DMS114 treated with DMSO at 0.1 percent for 48 hours (cell line): ENCODE measurements at regions not wholly inside any gene's neighbourhood (a gene's known extent, or its start where the extent isn't known, plus 50 kb on each side); places are given as distances from the start of the nearest gene placed in this dataset.

Experiments used
- DNase-seq: peaks from one replicate; lab custom pipeline; 2025; ENCODE audit not compliant: unreplicated experiment; lab: John Stamatoyannopoulos, UW

DNA sequence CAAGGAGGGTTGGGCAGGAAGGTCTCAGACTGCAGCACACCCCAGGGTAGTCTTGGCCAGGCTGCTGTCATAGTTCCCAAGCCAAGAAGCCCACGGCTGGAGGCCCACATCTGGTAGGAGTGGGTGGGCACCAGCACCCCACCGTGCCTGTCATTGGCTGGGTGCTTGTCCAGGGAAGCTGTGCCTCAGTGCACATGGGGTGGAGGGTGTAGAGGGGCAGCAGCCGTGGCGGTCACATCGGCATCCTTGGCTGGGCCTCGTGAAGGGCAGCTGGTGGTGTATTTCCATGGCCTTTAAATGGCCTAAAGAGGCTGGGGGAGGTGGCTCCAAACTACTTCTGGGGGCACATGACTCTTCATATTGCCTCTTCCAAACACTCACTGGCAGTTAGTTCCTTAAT, 119.6 kb upstream of the USP24 start:
- DNase-seq, result no peak

GRCh38 chr1:55334160-55334559, 119.0 kb upstream of the USP24 start:
- DNase-seq, result no peak

GRCh38 chr1:55333461-55333860, 118.3 kb upstream of the USP24 start:
- DNase-seq, result no peak

- DNase-seq, result no peak
These were observed 116.2 kb upstream of the USP24 start for GRCh38 chr1:55331351-55331750.

- no peak for DNase-seq
These were observed 114.8 kb upstream of the USP24 start for GRCh38 chr1:55329808-55330432.

DNA sequence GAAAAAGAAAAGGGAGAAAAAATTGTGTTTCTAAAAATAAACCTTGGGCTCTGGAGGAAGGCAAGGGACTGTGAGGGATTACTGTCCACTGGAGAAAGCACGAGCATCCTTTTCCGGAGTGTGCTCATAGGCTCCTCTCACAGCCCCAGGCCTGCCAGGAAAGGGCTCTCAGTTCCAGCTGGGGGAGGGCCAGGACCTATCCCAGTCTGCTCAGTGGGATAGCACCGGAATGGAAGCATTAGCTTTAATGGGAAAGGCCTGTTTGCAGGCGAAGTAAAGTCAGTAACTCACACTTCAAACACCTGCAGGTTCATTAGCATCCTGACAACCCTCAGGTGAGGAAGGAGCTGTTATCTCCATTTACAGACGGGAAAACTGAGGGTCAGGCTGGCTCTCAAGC, 113.9 kb upstream of the USP24 start:
- DNase-seq, result no peak

- DNase-seq, result no peak
These were observed 111.5 kb upstream of the USP24 start for GRCh38 chr1:55326496-55327243.

DNA sequence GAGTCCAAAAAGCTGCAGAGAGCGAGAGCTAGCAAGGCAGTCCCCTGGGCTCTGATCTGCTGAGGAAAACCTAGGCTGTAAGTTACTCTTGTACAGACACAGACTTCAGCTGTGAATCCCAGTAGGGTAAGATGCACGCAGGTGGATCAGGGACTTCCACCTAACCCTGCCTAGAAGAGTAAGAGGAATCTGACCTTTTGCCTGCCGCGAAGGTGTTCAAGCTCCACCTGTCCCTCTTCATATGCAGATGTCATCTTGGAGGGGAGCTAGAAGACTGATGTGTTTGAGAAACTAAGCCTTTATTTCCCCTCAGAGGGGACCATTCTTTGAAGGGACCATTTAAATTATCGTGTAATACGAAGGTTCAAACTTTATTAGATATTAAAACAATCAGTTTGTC, 108.6 kb upstream of the USP24 start:
- DNase-seq, result no peak

DNA sequence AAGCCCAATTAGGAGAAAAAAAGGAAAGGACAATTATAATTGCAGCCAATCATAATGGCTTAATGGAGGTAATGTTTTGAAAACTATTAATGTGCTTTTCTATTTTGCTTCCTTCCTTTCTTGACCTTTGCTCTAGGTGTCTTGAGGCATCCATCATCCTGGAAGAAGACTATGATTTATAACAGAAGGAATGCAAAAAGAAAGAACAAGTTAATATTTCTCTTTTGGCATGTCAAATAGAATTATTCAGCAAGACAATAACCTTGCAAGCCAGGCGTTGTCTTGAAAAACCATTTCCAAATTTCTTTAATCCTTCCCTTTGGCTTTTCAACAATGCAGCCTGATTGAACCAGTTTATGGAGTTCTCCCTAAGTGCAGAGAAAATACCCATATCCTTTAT, 107.7 kb upstream of the USP24 start:
- no peak for DNase-seq

DNA sequence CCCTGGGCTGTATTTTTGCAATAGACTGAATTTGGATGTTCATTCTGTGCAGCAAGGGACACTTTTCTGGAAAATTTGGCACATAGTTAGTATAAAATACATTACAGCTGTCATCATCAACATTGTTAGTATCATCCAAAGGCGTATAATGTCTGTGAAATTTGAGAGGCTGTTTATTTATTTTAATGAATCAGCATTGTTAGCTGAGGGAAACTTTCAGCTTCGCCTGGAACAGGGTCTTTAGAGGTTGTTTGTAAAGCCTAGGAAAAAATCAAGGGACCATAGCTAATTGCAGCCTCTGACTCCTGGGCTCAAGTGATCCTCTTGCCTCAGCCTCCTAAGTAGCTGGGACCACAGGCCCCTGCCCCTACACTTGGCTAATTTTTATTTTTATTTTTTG, 106.8 kb upstream of the USP24 start:
- DNase-seq, result no peak

- DNase-seq, result no peak
These were observed 105.7 kb upstream of the USP24 start for GRCh38 chr1:55320891-55321290.

GRCh38 chr1:55318116-55318817, 103.1 kb upstream of the USP24 start:
- no peak for DNase-seq

- no peak for DNase-seq
These were observed 102.5 kb upstream of the USP24 start for GRCh38 chr1:55317673-55318072.

GRCh38 chr1:55316947-55317662, 101.9 kb upstream of the USP24 start:
- no peak for DNase-seq

DNA sequence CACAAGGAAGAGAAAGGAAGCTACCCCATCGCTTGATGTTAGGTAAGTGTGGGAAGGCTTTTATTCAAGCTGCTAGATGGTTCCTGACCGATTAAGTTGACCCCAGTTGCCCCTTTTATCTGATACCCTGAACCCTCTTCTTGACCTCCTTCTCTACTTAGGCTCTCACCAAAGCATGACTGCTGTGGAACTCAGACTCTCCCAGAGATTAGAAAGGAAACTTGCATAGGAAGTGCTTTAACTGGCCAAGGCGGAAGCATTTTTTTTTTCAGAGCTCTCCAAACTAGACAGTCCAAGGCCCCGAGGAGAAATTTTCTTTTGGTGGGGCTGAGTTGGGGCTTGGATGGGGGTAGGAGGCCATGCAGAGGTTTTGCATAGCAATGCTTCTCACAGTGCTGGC, 101.3 kb upstream of the USP24 start:
- DNase-seq, result no peak

DNA sequence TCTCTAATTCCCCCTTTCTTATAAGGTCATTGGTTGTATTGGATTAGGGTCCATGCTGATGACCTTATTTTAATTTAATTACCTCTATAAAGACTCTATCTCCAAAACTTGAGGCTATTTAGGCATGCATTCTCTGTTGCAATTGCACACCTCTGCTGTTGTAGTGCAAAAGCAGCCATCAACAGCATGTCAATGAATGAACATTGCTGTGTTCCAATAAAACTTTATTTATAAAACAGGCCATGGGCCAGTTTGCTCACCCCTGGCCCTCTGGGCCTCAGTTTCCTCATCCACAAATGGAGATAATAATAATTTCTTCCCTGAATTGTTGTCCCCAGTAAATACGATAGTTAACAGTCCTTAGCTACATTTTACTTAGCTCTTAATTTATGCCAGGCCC, 100.4 kb upstream of the USP24 start:
- DNase-seq, result no peak

DNA sequence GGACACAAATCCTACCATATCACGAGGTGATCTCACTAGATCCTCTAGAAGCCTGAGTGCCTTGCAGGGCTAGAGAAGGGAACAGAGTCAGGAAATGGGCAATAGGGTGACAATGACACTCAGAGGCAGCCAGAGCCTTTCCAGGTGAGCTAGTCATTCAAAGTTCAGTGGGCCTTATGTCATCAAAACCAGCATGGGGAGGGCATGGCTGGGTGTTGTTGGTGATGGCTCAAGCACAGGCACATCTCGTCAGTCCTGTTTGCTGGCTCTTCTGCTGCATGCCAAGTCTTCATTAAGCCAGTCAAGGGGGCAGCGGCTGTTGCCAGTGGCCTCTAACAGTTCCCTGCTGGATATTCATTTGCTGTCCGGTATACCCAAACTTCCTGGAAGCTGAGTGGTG, 99.6 kb upstream of the USP24 start:
- no peak for DNase-seq

- no peak for DNase-seq
These were observed 98.7 kb upstream of the USP24 start for GRCh38 chr1:55313903-55314302.

GRCh38 chr1:55311979-55312378, 96.8 kb upstream of the USP24 start:
- no peak for DNase-seq

DNA sequence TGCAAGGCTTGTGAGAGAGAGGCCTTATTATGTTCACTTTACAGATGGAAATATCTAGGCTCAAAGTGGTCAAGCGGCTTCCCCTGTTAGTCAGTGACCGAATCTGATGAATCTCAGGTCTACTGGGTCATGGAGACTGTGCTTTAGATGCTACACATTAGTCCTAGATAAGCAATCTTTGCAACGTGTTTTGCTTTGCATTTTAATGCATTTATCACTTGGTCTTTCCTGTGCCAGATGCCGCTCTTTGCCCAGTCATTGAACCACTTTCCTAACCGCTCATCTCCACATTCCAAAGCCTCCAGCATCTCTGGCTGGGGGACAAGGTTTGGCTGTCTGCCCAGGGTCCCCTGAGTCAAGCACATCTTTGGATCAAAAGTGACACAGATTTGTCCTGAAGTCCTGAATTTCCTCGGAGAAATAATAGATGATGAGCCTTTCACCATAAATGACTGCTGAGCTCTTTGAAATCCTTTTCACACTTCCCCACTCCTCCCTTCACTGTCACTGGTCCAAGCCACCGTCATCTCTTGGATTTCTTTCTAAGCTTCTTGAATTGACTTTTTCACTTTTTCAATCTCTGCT, 96.0 kb upstream of the USP24 start:
- DNase-seq, result no peak

DNA sequence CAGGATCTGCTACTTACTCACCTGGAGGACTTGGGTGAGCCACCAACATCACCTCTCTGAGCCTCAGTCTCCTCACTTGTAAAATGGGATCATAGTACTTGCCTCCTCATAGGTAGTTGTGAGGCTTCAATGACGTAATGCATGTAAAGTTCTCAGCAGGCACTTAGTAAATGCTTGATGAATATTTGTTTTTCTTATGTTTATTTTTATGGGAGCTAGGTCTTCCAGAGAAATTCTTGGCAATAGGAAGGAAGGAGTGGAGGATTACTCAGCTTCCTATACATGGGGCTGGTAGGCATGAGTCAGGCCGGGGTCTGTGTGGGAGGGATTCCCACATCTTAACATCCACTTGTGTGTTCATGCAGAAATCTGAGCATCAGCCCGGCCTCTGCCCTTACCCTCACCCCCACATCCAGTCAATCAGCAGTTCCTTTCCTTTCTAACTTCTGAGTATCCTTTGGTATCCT, 95.4 kb upstream of the USP24 start:
- DNase-seq, result no peak
